H1 (cell line): ENCODE measurements at regions not wholly inside any gene's neighbourhood (a gene's known extent, or its start where the extent isn't known, plus 50 kb on each side); places are given as distances from the start of the nearest gene placed in this dataset.

Experiments
- CTCF ChIA-PET: fragments of 300-600 bp; sonication (Branson Sonifier 250); formaldehyde crosslinking; loops from one replicate; lab custom pipeline; 2021; ENCODE audit not compliant: partially characterized antibody; lab: Charles Lee
- POLR2A ChIA-PET: fragments of 300-600 bp; sonication (Branson Sonifier 250); formaldehyde crosslinking; loops from one replicate; lab custom pipeline; 2021; ENCODE audit warnings: inconsistent platforms; ENCODE audit not compliant: partially characterized antibody; lab: Charles Lee
- DNase-seq, 2 experiments: peaks; one replicate each; pipeline versions ENCODE4 v3.0.0 to v3.0.0-alpha.2; 2010 to 2022; ENCODE audit warnings: low spot score in 2 of 2, low read depth in 1 of 2, mixed read lengths in 1 of 2
- FAIRE-seq: peaks from 2 replicates; lab custom pipeline; 2011; peaks lifted over from hg19 to GRCh38; lab: Jason Lieb, UNC
- H2AFZ ChIP-seq: 2 replicates; pipeline ENCODE4 v1.8.1; 2012; ENCODE audit warnings: low read length, inconsistent platforms
- H2AK5ac ChIP-seq: 2 replicates; pipeline ENCODE4 v1.6.1; 2013; ENCODE audit warnings: low read depth, low read length
- H2BK120ac ChIP-seq: replicated peaks from 2 replicates; pipeline ENCODE3; 2013; ENCODE audit warnings: low read depth, low read length, inconsistent platforms
- H2BK12ac ChIP-seq: 2 replicates; pipeline ENCODE4 v1.6.1; 2013; ENCODE audit warnings: low read depth, low read length
- H2BK15ac ChIP-seq: 2 replicates; pipeline ENCODE4 v1.6.1; 2013; ENCODE audit warnings: low read length
- H2BK20ac ChIP-seq: 2 replicates; pipeline ENCODE4 v1.6.1; 2013; ENCODE audit warnings: low read length
- H2BK5ac ChIP-seq: 2 replicates; pipeline ENCODE4 v1.6.1; 2013; ENCODE audit warnings: low read depth, low read length
- H3K14ac ChIP-seq: 2 replicates; pipeline ENCODE4 v1.6.1; 2013; ENCODE audit warnings: inconsistent platforms; ENCODE audit not compliant: insufficient read length
- H3K18ac ChIP-seq: 2 replicates; pipeline ENCODE4 v1.6.1; 2013; ENCODE audit warnings: low read length; ENCODE audit errors: extremely low read depth
- H3K23ac ChIP-seq: 2 replicates; pipeline ENCODE4 v1.6.1; 2013; ENCODE audit warnings: inconsistent platforms; ENCODE audit not compliant: insufficient read length
- H3K23me2 ChIP-seq: 2 replicates; pipeline ENCODE4 v1.6.1; 2013; ENCODE audit warnings: low read depth, low read length
- H3K27ac ChIP-seq: 2 replicates; pipeline ENCODE4 v1.6.1; 2011; ENCODE audit warnings: low read depth, low read length, inconsistent platforms
- H3K27me3 ChIP-seq, 4 experiments: replicated peaks in 1 of 4; 1 replicate in 1 of 4; 2 replicates in 3 of 4; pipeline versions ENCODE4 v1.6.1 to v1.8.1; 2011 to 2013; ENCODE audit warnings: low read length in 3 of 4, mild to moderate bottlenecking in 3 of 4, inconsistent platforms in 2 of 4, mixed read lengths in 2 of 4, moderate library complexity in 1 of 4; ENCODE audit not compliant: control insufficient read depth in 3 of 4, insufficient read depth in 3 of 4; ENCODE audit errors: extremely low read depth in 1 of 4
- H3K36me3 ChIP-seq, 4 experiments: 2 replicates each; pipeline versions ENCODE4 v1.6.1 to v1.8.1; 2011 to 2013; ENCODE audit warnings: mild to moderate bottlenecking in 4 of 4, low read length in 3 of 4, moderate library complexity in 2 of 4, control low read depth in 1 of 4, inconsistent platforms in 1 of 4; ENCODE audit not compliant: insufficient read depth in 4 of 4, control insufficient read depth in 2 of 4
- H3K4ac ChIP-seq: replicated peaks from 2 replicates; pipeline ENCODE3; 2013; ENCODE audit warnings: low read length, low read depth, mixed read lengths, inconsistent platforms; ENCODE audit not compliant: insufficient read length
- H3K4me1 ChIP-seq, 4 experiments: replicated peaks in 1 of 4; 1 replicate in 1 of 4; 2 replicates in 3 of 4; pipeline versions ENCODE4 v1.6.1 to v1.8.1; 2011 to 2013; ENCODE audit warnings: low read length in 3 of 4, inconsistent platforms in 2 of 4, mixed read lengths in 1 of 4; ENCODE audit not compliant: insufficient read depth in 4 of 4, control insufficient read depth in 3 of 4
- H3K4me2 ChIP-seq, 2 experiments: 2 replicates each; pipeline versions ENCODE4 v1.6.1 to v1.8.1; 2011 to 2013; ENCODE audit warnings: low read depth in 2 of 2, low read length in 2 of 2, control low read depth in 1 of 2, inconsistent platforms in 1 of 2, mild to moderate bottlenecking in 1 of 2; ENCODE audit not compliant: insufficient read depth in 1 of 2
- H3K4me3 ChIP-seq, 4 experiments: fragments of 200-600, 300-600 bp in 1 of 4; sonication (generic), shearing (Covaris generic), sonication (Bioruptor Twin) in 1 of 4; 2 replicates each; pipeline versions ENCODE4 v1.5.1 to v1.8.1; 2011 to 2016; ENCODE audit warnings: low read length in 4 of 4, low read depth in 3 of 4, control low read depth in 2 of 4, inconsistent platforms in 2 of 4, mild to moderate bottlenecking in 2 of 4, mixed read lengths in 1 of 4, moderate library complexity in 1 of 4; ENCODE audit not compliant: insufficient read depth in 2 of 4; ENCODE audit errors: extremely low read depth in 1 of 4
- H3K56ac ChIP-seq: replicated peaks from 2 replicates; pipeline ENCODE3; 2013; ENCODE audit warnings: low read depth, mild to moderate bottlenecking, mixed read lengths, low read length, inconsistent platforms; ENCODE audit not compliant: insufficient read length
- H3K79me1 ChIP-seq: 2 replicates; pipeline ENCODE4 v1.6.1; 2013; ENCODE audit warnings: low read depth, low read length, control low read depth
- H3K79me2 ChIP-seq, 2 experiments: 2 replicates each; pipeline versions ENCODE4 v1.6.1 to v1.8.1; 2012 to 2013; ENCODE audit warnings: low read length in 2 of 2, mild to moderate bottlenecking in 2 of 2, inconsistent platforms in 1 of 2; ENCODE audit not compliant: insufficient read depth in 2 of 2, control insufficient read depth in 1 of 2
- H3K9ac ChIP-seq, 4 experiments: replicated peaks in 1 of 4; 1 replicate in 1 of 4; 2 replicates in 3 of 4; pipeline versions ENCODE4 v1.6.1 to v1.8.1; 2011 to 2013; ENCODE audit warnings: low read depth in 3 of 4, low read length in 3 of 4, control low read depth in 2 of 4, mild to moderate bottlenecking in 2 of 4, moderate library complexity in 2 of 4, inconsistent platforms in 1 of 4; ENCODE audit errors: extremely low read depth in 1 of 4
- H3K9me3 ChIP-seq, 2 experiments: 2 replicates each; pipeline versions ENCODE4 v1.6.1 to v1.8.1; 2012 to 2013; ENCODE audit warnings: mild to moderate bottlenecking in 2 of 2, moderate library complexity in 2 of 2, control low read depth in 1 of 2, inconsistent platforms in 1 of 2, low read depth in 1 of 2, low read length in 1 of 2, mixed read lengths in 1 of 2; ENCODE audit not compliant: insufficient read depth in 2 of 2
- H4K20me1 ChIP-seq, 2 experiments: replicated peaks in 1 of 2; 2 replicates each; pipeline versions ENCODE3 to v1.8.1; 2011 to 2013; ENCODE audit warnings: inconsistent platforms in 2 of 2, low read length in 2 of 2, mild to moderate bottlenecking in 1 of 2; ENCODE audit not compliant: insufficient read depth in 2 of 2, control insufficient read depth in 1 of 2
- H4K5ac ChIP-seq: 2 replicates; pipeline ENCODE4 v1.6.1; 2013; ENCODE audit warnings: low read length, low read depth, mixed read lengths, inconsistent platforms; ENCODE audit not compliant: insufficient read length
- H4K8ac ChIP-seq: 2 replicates; pipeline ENCODE4 v1.8.0; 2013; ENCODE audit warnings: mild to moderate bottlenecking, moderate library complexity, low read length, inconsistent platforms; ENCODE audit not compliant: insufficient read depth; ENCODE audit errors: extremely low read depth
- H4K91ac ChIP-seq: replicated peaks from 2 replicates; pipeline ENCODE3; 2013; ENCODE audit warnings: low read length, mixed read lengths, inconsistent platforms; ENCODE audit not compliant: insufficient read length
- CREB1 ChIP-seq: IDR thresholded peaks from 2 replicates; pipeline ENCODE4 v1.6.1; 2012; ENCODE audit warnings: inconsistent platforms
- TEAD4 ChIP-seq: IDR thresholded peaks from 2 replicates; pipeline ENCODE4 v1.6.1; 2012; ENCODE audit warnings: low read depth, low read length, inconsistent platforms, mixed read lengths
- WGBS, 2 experiments: shearing (Covaris generic) in 1 of 2; methylation state at CpG; one replicate each; pipeline versions ENCODE4 v1.1.6 to v1.1.7; 2013 to 2015; ENCODE audit warnings: low lambda C conversion rate in 2 of 2, mixed read lengths in 2 of 2, inconsistent platforms in 1 of 2, low coverage in 1 of 2, missing lambda C conversion rate in 1 of 2; ENCODE audit not compliant: insufficient replicate concordance in 2 of 2, insufficient coverage in 1 of 2, insufficient read length in 1 of 2; ENCODE audit errors: extremely low coverage in 1 of 2, missing lambda C conversion rate in 1 of 2; 5-methylcytosine and 5-hydroxymethylcytosine counted together

- Histone ChIP-seq H3K9ac (no peak overlapping the region), H3K4me3 (no peak overlapping the region), H2BK5ac (no peak overlapping the region), H4K20me1 (no peaks in the 10 kb centered on the region), H4K91ac (no peak overlapping the region), H2BK120ac (no peak overlapping the region), H4K8ac (no peak overlapping the region), H3K23ac (no peak overlapping the region), H3K27me3 (no peaks in the 10 kb centered on the region), H3K14ac (no peak overlapping the region), H2AFZ (no peak overlapping the region), H3K79me1 (no peaks in the 10 kb centered on the region), H3K18ac (no peak overlapping the region), H3K79me2 (no peaks in the 10 kb centered on the region), H2AK5ac (no peak overlapping the region), H3K4me2 (no peak overlapping the region), H4K5ac (no peak overlapping the region), H2BK20ac (no peak overlapping the region), H3K36me3 (no peaks in the 10 kb centered on the region), H3K23me2 (no peaks in the 10 kb centered on the region; the same call in 1 of the 2 replicates), H2BK12ac (no peak overlapping the region), H3K4ac (no peak overlapping the region), H3K56ac (no peak overlapping the region), H3K4me1 (no peaks in the 10 kb centered on the region; a peak in 1 of 7 replicates), H2BK15ac (no peak overlapping the region), H3K9me3 (no peaks in the 10 kb centered on the region), H3K27ac (no peak overlapping the region)
- POLR2A ChIA-PET: no interaction called here
- WGBS, 2 experiments: 94% methylated on average over 6 of the region's 6 CpGs; no CpG with 5 or more reads in 1 of the 2 experiments
- FAIRE-seq: no peak
- DNase-seq: no peak
- TF ChIP-seq CREB1: no peak
- TF ChIP-seq TEAD4: no peak
- CTCF ChIA-PET: interaction anchor here (0.9 to 5.5 kb wide), 2 partner anchors 10 to 312 kb away, joined by 3 to 43 read pairs; no protein-coding TSS in a partner anchor
These were observed 121.6 kb upstream of the SPACA1 start for GRCh38 chr6:87926072-87926471.
